Sigmoid colon (tissue), 6 donors: ENCODE measurements at regions not wholly inside any gene's neighbourhood (a gene's known extent, or its start where the extent isn't known, plus 50 kb on each side); places are given as distances from the start of the nearest gene placed in this dataset.

ENCODE experiments used
- DNase-seq: peaks from one replicate; pipeline ENCODE4 v3.0.0-alpha.2; 2019
- H3K27ac ChIP-seq, 4 donors: fragments of 200-600 bp; sonication (generic); one replicate each; pipeline ENCODE4 v1.5.1; 2016 to 2019; ENCODE audit warnings: mild to moderate bottlenecking in 1 of 4
- H3K27me3 ChIP-seq, 3 donors: fragments of 200-600 bp; sonication (generic); one replicate each; pipeline ENCODE4 v1.5.1; 2019; ENCODE audit warnings: mild to moderate bottlenecking in 1 of 3
- H3K36me3 ChIP-seq, 4 donors: fragments of 200-600 bp; sonication (generic); one replicate each; pipeline ENCODE4 v1.5.1; 2016 to 2019
- H3K4me1 ChIP-seq, 4 donors: fragments of 200-600 bp; sonication (generic); one replicate each; pipeline ENCODE4 v1.5.1; 2017 to 2019
- H3K4me3 ChIP-seq, 4 donors: fragments of 200-600 bp; sonication (generic); one replicate each; pipeline ENCODE4 v1.5.1; 2017 to 2019; ENCODE audit warnings: mild to moderate bottlenecking in 2 of 4, moderate library complexity in 1 of 4
- H3K9me3 ChIP-seq, 4 donors: fragments of 200-600 bp in 3 of 4; sonication (generic) in 3 of 4; one replicate each; pipeline versions ENCODE4 v1.5.1 to v1.6.1; 2013 to 2019
- CTCF ChIP-seq, 4 experiments: fragments of 450-650 bp in 3 of 4; fragments of 200-600 bp in 1 of 4; IDR thresholded peaks; one replicate each; pipeline ENCODE4 v1.5.1; 2016 to 2019; ENCODE audit warnings: antibody characterized with exemption in 4 of 4, mild to moderate bottlenecking in 3 of 4, moderate library complexity in 2 of 4
- EP300 ChIP-seq, 4 donors: sonication (generic); formaldehyde crosslinking; IDR thresholded peaks; one replicate each; pipeline ENCODE4 v1.6.1; 2017; ENCODE audit warnings: antibody characterized with exemption in 4 of 4
- POLR2A ChIP-seq, 2 donors: fragments of 450-650 bp; IDR thresholded peaks; one replicate each; pipeline ENCODE4 v1.6.1; 2016; ENCODE audit warnings: antibody characterized with exemption in 2 of 2, mild to moderate bottlenecking in 2 of 2, moderate library complexity in 2 of 2
- POLR2AphosphoS5 ChIP-seq, 4 donors: sonication (generic); formaldehyde crosslinking; IDR thresholded peaks; one replicate each; pipeline ENCODE4 v1.6.1; 2017; ENCODE audit warnings: antibody characterized with exemption in 4 of 4
- WGBS, 2 donors: extraction: QIAGEN DNeasy Blood & Tissue Kit; methylation state at CpG; one replicate each; pipeline ENCODE4 v1.1.7; 2013; 5-methylcytosine and 5-hydroxymethylcytosine counted together
- intact Hi-C: fragments of 100-400 bp; cut with DNase I; formaldehyde crosslinking; loops from one replicate; pipeline ENCODE4 v1.15.1; 2023
- donor health status: healthy with polysubstance abuse.
- donor health status: healthy.

- no peaks in the 10 kb centered on the region for H3K27me3 ChIP-seq
- H3K36me3 ChIP-seq = no peaks in the 10 kb centered on the region
- intact Hi-C loops = no loop called here
- H3K9me3 ChIP-seq = no peaks in the 10 kb centered on the region
- no peak overlapping the region for H3K4me3 ChIP-seq
- 70 to 77% methylated on average over 5 of the region's 5 CpGs for WGBS, 2 donors
- H3K27ac ChIP-seq = no peak overlapping the region
- no peak for TF ChIP-seq EP300 (IDR thresholded peaks at IDR 0.05)
- no peak for TF ChIP-seq CTCF (IDR thresholded peaks at IDR 0.05)
- no peak for TF ChIP-seq POLR2AphosphoS5 (IDR thresholded peaks at IDR 0.05)
- no peak for TF ChIP-seq POLR2A (IDR thresholded peaks at IDR 0.05)
- H3K4me1 ChIP-seq = peaks cover 4 to 12% (median 10%) of the 10 kb centered on the region in 4 donors
- DNase-seq = no peak
These were observed 94.6 kb upstream of the PTCH1 start for GRCh38 chr9:95611354-95611753.

- H3K4me1 ChIP-seq = peaks cover 4 to 24% (median 22%) of the 10 kb centered on the region in 4 donors
- H3K9me3 ChIP-seq = no peaks in the 10 kb centered on the region
- no peaks in the 10 kb centered on the region for H3K36me3 ChIP-seq
- no peak overlapping the region for H3K27ac ChIP-seq
- intact Hi-C loops = no loop called here
- no peaks in the 10 kb centered on the region for H3K27me3 ChIP-seq
- 95% methylated on average over 16 of the region's 16 CpGs for WGBS, 2 donors
- no peak for TF ChIP-seq POLR2AphosphoS5 (IDR thresholded peaks at IDR 0.05)
- no peak for TF ChIP-seq EP300 (IDR thresholded peaks at IDR 0.05)
- TF ChIP-seq CTCF (IDR thresholded peaks at IDR 0.05) = no peak
- TF ChIP-seq POLR2A (IDR thresholded peaks at IDR 0.05) = no peak
- DNase-seq = no peak
- H3K4me3 ChIP-seq = no peak overlapping the region
These were observed 93.4 kb upstream of the PTCH1 start for GRCh38 chr9:95610006-95610785.

- no peak for TF ChIP-seq CTCF (IDR thresholded peaks at IDR 0.05)
- TF ChIP-seq POLR2A (IDR thresholded peaks at IDR 0.05) = no peak
- TF ChIP-seq POLR2AphosphoS5 (IDR thresholded peaks at IDR 0.05) = no peak
- no peak for TF ChIP-seq EP300 (IDR thresholded peaks at IDR 0.05)
- H3K4me3 ChIP-seq = no peak overlapping the region
- H3K27me3 ChIP-seq = no peaks in the 10 kb centered on the region
- intact Hi-C loops = no loop called here
- H3K27ac ChIP-seq = no peak overlapping the region
- H3K36me3 ChIP-seq = no peaks in the 10 kb centered on the region
- H3K4me1 ChIP-seq = peaks cover 4 to 31% (median 25%) of the 10 kb centered on the region in 4 donors
- no peaks in the 10 kb centered on the region for H3K9me3 ChIP-seq
- 93% methylated on average over 7 of the region's 7 CpGs for WGBS, 2 donors
- no peak for DNase-seq
These were observed 92.7 kb upstream of the PTCH1 start for GRCh38 chr9:95609426-95609825.

GRCh38 chr9:95608341-95608740 is 91.6 kb upstream of the PTCH1 start:
- no peak for TF ChIP-seq CTCF (IDR thresholded peaks at IDR 0.05)
- no peak for TF ChIP-seq POLR2AphosphoS5 (IDR thresholded peaks at IDR 0.05)

GRCh38 chr9:95607507-95607906 is 90.7 kb upstream of the PTCH1 start:
- H3K27ac ChIP-seq = no peak overlapping the region
- 91 to 96% methylated on average over 5 of the region's 5 CpGs for WGBS, 2 donors
- intact Hi-C loops = no loop called here

More at GRCh38 chr9:95608341-95608740, 91.6 kb upstream of the PTCH1 start:
- no peaks in the 10 kb centered on the region for H3K36me3 ChIP-seq
- H3K27ac ChIP-seq = no peak overlapping the region
- H3K4me3 ChIP-seq = no peak overlapping the region
- no peaks in the 10 kb centered on the region for H3K27me3 ChIP-seq
- intact Hi-C loops = no loop called here
- H3K9me3 ChIP-seq = no peaks in the 10 kb centered on the region
- WGBS, 2 donors = 96 to 100% methylated on average over 1 of the region's 1 CpG
- H3K4me1 ChIP-seq = peaks cover 4 to 31% (median 25%) of the 10 kb centered on the region in 4 donors
- no peak for DNase-seq

More at GRCh38 chr9:95607507-95607906, 90.7 kb upstream of the PTCH1 start:
- peaks cover 4 to 31% (median 25%) of the 10 kb centered on the region in 4 donors for H3K4me1 ChIP-seq
- H3K4me3 ChIP-seq = no peak overlapping the region
- H3K36me3 ChIP-seq = no peaks in the 10 kb centered on the region
- DNase-seq = no peak
- no peaks in the 10 kb centered on the region for H3K9me3 ChIP-seq
- H3K27me3 ChIP-seq = no peaks in the 10 kb centered on the region
- TF ChIP-seq CTCF (IDR thresholded peaks at IDR 0.05) (no peak), POLR2AphosphoS5 (IDR thresholded peaks at IDR 0.05) (no peak), EP300 (IDR thresholded peaks at IDR 0.05) (no peak), POLR2A (IDR thresholded peaks at IDR 0.05) (no peak)
